HepG2 (cell line): ENCODE measurements at regions not wholly inside any gene's neighbourhood (a gene's known extent, or its start where the extent isn't known, plus 50 kb on each side); places are given as distances from the start of the nearest gene placed in this dataset.
"Not testable (repeated sequence)": the region's sequence is repeated elsewhere in the genome, so short reads cannot be mapped to it uniquely, and the experiment has no call there.

Source experiments
- ATAC-seq: fragments of 200-7000 bp; cut with Tn5 transposase; 3 replicates; pipeline ENCODE4 v1.9.1; 2020; ENCODE audit warnings: mild to moderate bottlenecking, moderate library complexity
- BruUV-seq: library from RNA; stranded (reverse); fragments of 400-500 nt; replicated peaks from 2 replicates; lab custom pipeline; 2021; lab: Mats Ljungman, UMichigan
- CTCF ChIA-PET: fragments of 300-600 bp; formaldehyde crosslinking; extraction: SDS; loops from one replicate; lab custom pipeline; 2021; ENCODE audit warnings: low total read pairs, inconsistent platforms, low intra/inter-chr PET ratio; lab: Yijun Ruan, JAX
- POLR2A ChIA-PET: fragments of 350-600 bp; sonication (Branson Sonifier 250); formaldehyde crosslinking; loops from one replicate; lab custom pipeline; 2020; ENCODE audit warnings: antibody characterized with exemption, inconsistent platforms; lab: Yijun Ruan, JAX
- DNase-seq: peaks from one replicate; pipeline ENCODE4 v3.0.0-alpha.2; 2015; ENCODE audit warnings: low spot score
- FAIRE-seq: peaks from 3 replicates; lab custom pipeline; 2011; peaks lifted over from hg19 to GRCh38; lab: Jason Lieb, UNC
- H2AFZ ChIP-seq: one replicate; pipeline ENCODE4 v1.6.1; 2011; ENCODE audit warnings: low read length, inconsistent platforms
- H3K27ac ChIP-seq: fragments of 300-600 bp; 3 replicates; pipeline ENCODE4 v1.8.0; 2011; ENCODE audit warnings: mixed run types, mild to moderate bottlenecking, mixed read lengths, low read length, inconsistent platforms; ENCODE audit not compliant: insufficient read depth; ENCODE audit errors: extremely low read length
- H3K27me3 ChIP-seq, 2 experiments: fragments of 200-600 bp in 1 of 2; 2 replicates in 1 of 2; 3 replicates in 1 of 2; pipeline versions ENCODE4 v1.6.0 to v1.8.0; 2011; ENCODE audit warnings: low read length in 2 of 2, mild to moderate bottlenecking in 2 of 2, moderate library complexity in 2 of 2, inconsistent platforms in 1 of 2; ENCODE audit not compliant: insufficient read depth in 2 of 2, control insufficient read depth in 1 of 2
- H3K36me3 ChIP-seq, 2 experiments: fragments of 200-600 bp in 1 of 2; replicated peaks in 1 of 2; 2 replicates in 1 of 2; 3 replicates in 1 of 2; pipeline versions ENCODE4 v1.5.1 to v1.8.0; 2011; ENCODE audit warnings: low read length in 2 of 2, inconsistent platforms in 1 of 2; ENCODE audit not compliant: insufficient read depth in 2 of 2, control insufficient read depth in 1 of 2
- H3K4me1 ChIP-seq: 2 replicates; pipeline ENCODE4 v1.5.1; 2012; ENCODE audit warnings: low read length, inconsistent platforms; ENCODE audit not compliant: insufficient read depth
- H3K4me2 ChIP-seq: 2 replicates; pipeline ENCODE4 v1.6.0; 2011; ENCODE audit warnings: low read depth, low read length, inconsistent platforms
- H3K4me3 ChIP-seq, 3 experiments: fragments of 200-600 bp in 1 of 3; sonication (generic), shearing (Covaris generic) in 1 of 3; replicated peaks in 1 of 3; 2 replicates each; pipeline ENCODE4 v1.5.1; 2011 to 2016; ENCODE audit warnings: low read length in 3 of 3, inconsistent platforms in 2 of 3, low read depth in 2 of 3, mild to moderate bottlenecking in 2 of 3, control low read depth in 1 of 3, mixed read lengths in 1 of 3; ENCODE audit not compliant: insufficient read depth in 1 of 3
- H3K79me2 ChIP-seq: one replicate; pipeline ENCODE4 v1.6.1; 2011; ENCODE audit warnings: low read length, inconsistent platforms; ENCODE audit not compliant: insufficient read depth
- H3K9ac ChIP-seq: 2 replicates; pipeline ENCODE4 v1.6.0; 2011; ENCODE audit warnings: mild to moderate bottlenecking, low read depth, low read length, inconsistent platforms; ENCODE audit not compliant: insufficient read depth
- H3K9me3 ChIP-seq: 2 replicates; pipeline ENCODE4 v1.5.1; 2012; ENCODE audit warnings: mild to moderate bottlenecking, low read length
- H4K20me1 ChIP-seq: 2 replicates; pipeline ENCODE4 v1.6.0; 2011; ENCODE audit warnings: inconsistent platforms, mild to moderate bottlenecking, low read length, moderate library complexity; ENCODE audit not compliant: insufficient read depth
- ZFP1 ChIP-seq: IDR thresholded peaks from 2 replicates; pipeline ENCODE4 v1.6.1; 2016
- ZNF33A ChIP-seq: sonication (generic); formaldehyde crosslinking; IDR thresholded peaks from 2 replicates; pipeline ENCODE4 v1.5.1; 2020; ENCODE audit warnings: missing genetic modification reagents, mild to moderate bottlenecking, moderate library complexity, borderline replicate concordance
- ZNF660 ChIP-seq: sonication (generic); formaldehyde crosslinking; IDR thresholded peaks from 2 replicates; pipeline ENCODE4 v1.5.1; 2020; ENCODE audit warnings: mild to moderate bottlenecking, low read depth, missing genetic modification reagents, borderline replicate concordance
- WGBS: methylation state at CpG from one replicate; pipeline ENCODE4 v1.1.6; 2017; ENCODE audit warnings: low lambda C conversion rate; 5-methylcytosine and 5-hydroxymethylcytosine counted together
- in situ Hi-C: cut with HindIII; loops from 2 replicates; pipeline ENCODE4 v1.10.0; 2017; ENCODE audit warnings: low pct_unique_long_range_greater_than_20kb; ENCODE audit not compliant: extremely low pct_ligation_motif_present
- intact Hi-C: fragments of 100-400 bp; cut with micrococcal nuclease; formaldehyde crosslinking; loops from one replicate; pipeline ENCODE4 v1.10.0; 2022; ENCODE audit not compliant: unreplicated experiment
- TF ChIP-seq, protein P1 (sequence below): sonication (generic); formaldehyde crosslinking; IDR thresholded peaks from 2 replicates; pipeline ENCODE4 v1.5.0; 2020; ENCODE audit warnings: mild to moderate bottlenecking, missing genetic modification reagents
- TF ChIP-seq, protein P2 (sequence below): sonication (generic); formaldehyde crosslinking; IDR thresholded peaks from 2 replicates; pipeline ENCODE4 v1.8.0; 2022; ENCODE audit warnings: mild to moderate bottlenecking, missing genetic modification reagents; ENCODE audit not compliant: insufficient replicate concordance

DNA sequence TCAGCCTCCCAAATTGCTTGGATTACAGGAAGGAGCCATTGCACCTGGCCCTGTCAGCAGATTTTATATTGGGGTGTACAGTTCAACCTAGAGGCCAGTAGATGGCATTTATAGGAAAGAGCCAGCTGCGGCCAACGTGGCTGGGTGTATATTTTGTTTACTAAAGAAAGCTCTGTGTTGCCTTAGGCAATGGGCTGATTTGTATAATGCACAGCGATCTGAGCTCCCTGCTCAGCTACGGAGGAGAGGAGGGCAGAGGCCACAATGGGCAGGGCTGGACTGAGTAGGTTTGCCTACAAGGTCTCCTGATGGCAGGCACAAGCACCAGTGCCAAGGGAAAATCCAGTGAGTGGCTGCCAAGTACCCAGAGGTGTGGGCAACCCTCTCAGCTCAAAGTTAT is 282.4 kb downstream of the ARPP21 start:
- DNase-seq (no peak), ATAC-seq (no peak), FAIRE-seq (no peak)
- no TSS peak for BruUV-seq
- Histone ChIP-seq H3K27ac (no peak overlapping the region), H3K9me3 (peaks cover 31% of the 10 kb centered on the region), H3K79me2 (no peaks in the 10 kb centered on the region), H3K36me3 (no peaks in the 10 kb centered on the region), H2AFZ (no peak overlapping the region), H3K4me1 (no peaks in the 10 kb centered on the region), H3K27me3 (no peaks in the 10 kb centered on the region), H3K4me3 (no peak overlapping the region), H4K20me1 (no peaks in the 10 kb centered on the region), H3K4me2 (no peak overlapping the region), H3K9ac (no peak overlapping the region)
- CTCF ChIA-PET, result no interaction called here
- WGBS, result 0% methylated on average over 4 of the region's 4 CpGs
- TF ChIP-seq ZNF33A, result no peak
- TF ChIP-seq, protein P1, sequence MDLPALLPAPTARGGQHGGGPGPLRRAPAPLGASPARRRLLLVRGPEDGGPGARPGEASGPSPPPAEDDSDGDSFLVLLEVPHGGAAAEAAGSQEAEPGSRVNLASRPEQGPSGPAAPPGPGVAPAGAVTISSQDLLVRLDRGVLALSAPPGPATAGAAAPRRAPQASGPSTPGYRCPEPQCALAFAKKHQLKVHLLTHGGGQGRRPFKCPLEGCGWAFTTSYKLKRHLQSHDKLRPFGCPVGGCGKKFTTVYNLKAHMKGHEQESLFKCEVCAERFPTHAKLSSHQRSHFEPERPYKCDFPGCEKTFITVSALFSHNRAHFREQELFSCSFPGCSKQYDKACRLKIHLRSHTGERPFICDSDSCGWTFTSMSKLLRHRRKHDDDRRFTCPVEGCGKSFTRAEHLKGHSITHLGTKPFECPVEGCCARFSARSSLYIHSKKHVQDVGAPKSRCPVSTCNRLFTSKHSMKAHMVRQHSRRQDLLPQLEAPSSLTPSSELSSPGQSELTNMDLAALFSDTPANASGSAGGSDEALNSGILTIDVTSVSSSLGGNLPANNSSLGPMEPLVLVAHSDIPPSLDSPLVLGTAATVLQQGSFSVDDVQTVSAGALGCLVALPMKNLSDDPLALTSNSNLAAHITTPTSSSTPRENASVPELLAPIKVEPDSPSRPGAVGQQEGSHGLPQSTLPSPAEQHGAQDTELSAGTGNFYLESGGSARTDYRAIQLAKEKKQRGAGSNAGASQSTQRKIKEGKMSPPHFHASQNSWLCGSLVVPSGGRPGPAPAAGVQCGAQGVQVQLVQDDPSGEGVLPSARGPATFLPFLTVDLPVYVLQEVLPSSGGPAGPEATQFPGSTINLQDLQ (CRISPR knock-in tag), result no peak
- no peak for TF ChIP-seq ZFP1 (CRISPR knock-in tag)
- TF ChIP-seq ZNF660 (CRISPR knock-in tag), result no peak
- TF ChIP-seq, protein P2, sequence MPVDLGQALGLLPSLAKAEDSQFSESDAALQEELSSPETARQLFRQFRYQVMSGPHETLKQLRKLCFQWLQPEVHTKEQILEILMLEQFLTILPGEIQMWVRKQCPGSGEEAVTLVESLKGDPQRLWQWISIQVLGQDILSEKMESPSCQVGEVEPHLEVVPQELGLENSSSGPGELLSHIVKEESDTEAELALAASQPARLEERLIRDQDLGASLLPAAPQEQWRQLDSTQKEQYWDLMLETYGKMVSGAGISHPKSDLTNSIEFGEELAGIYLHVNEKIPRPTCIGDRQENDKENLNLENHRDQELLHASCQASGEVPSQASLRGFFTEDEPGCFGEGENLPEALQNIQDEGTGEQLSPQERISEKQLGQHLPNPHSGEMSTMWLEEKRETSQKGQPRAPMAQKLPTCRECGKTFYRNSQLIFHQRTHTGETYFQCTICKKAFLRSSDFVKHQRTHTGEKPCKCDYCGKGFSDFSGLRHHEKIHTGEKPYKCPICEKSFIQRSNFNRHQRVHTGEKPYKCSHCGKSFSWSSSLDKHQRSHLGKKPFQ (CRISPR knock-in tag), result no peak
- intact Hi-C loops (no loop called here), in situ Hi-C loops (no loop called here)
- POLR2A ChIA-PET, result no interaction called here

DNA sequence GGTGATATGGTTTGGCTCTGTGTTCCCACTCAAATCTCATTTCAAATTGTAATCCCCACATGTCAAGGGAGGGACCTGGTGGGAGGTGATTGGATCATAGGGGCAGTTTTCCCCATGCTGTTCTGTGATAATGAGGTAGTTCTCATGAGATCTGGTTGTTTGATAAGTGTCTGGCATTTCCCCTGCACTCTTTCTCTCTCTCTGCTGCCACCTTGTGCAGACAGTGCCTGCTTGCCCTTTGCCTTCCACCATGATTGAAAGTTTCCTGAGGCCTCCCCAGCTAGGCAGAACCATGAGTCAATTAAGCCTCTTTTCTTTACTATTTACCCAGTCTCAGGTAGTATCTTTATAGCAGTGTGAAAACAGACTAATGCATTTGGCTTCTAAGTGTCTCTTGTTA is 284.7 kb downstream of the ARPP21 start:
- in situ Hi-C loops, H3K27me3 ChIP-seq, H3K36me3 ChIP-seq, H3K4me2 ChIP-seq, H3K27ac ChIP-seq, CTCF ChIA-PET, H3K9ac ChIP-seq, BruUV-seq, H3K4me1 ChIP-seq, H4K20me1 ChIP-seq, intact Hi-C loops, POLR2A ChIA-PET, H2AFZ ChIP-seq, H3K4me3 ChIP-seq, DNase-seq, H3K79me2 ChIP-seq: not testable (repeated sequence)
- H3K9me3 ChIP-seq, result peaks cover 32% of the 10 kb centered on the region
- FAIRE-seq, result peak; percentile 46
- ATAC-seq, result peak; percentile 45; the same call in 2 of the 3 replicates
